ENCODE measurements at regions not wholly inside any gene's neighbourhood (a gene's known extent, or its start where the extent isn't known, plus 50 kb on each side); places are given as distances from the start of the nearest gene placed in this dataset.

DNA sequence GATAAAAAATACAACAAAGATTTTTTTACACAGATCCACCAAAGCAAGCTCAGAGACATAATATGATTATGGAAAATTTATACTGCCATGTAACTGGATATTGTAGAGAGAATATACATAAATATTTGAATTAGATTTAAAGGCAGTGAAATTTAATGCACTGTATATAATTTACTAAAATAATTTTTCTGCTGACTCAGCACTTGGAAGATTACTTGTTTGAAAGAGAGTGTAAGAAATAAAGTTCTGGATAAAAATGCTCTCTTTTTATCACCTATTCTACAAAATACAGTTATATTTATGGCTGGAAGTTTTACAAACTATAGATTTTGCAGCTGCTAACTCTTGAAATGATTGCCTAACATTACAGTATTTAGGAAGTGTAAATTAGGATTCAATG, 628.3 kb upstream of the CHORDC1 start:
- TF ChIP-seq EZH2 (IDR thresholded peaks at IDR 0.05; ENCODE audit: borderline replicate concordance, low read depth, low read length, severe bottlenecking), result no peak
- no peak for TF ChIP-seq JUN (IDR thresholded peaks at IDR 0.05; ENCODE audit: borderline replicate concordance, insufficient read depth, insufficient read length, low read depth)
- no peak for TF ChIP-seq POLR2AphosphoS5 (IDR thresholded peaks at IDR 0.05; ENCODE audit: insufficient read depth, low read depth, low read length)
- TF ChIP-seq FOS (IDR thresholded peaks at IDR 0.05; ENCODE audit: borderline replicate concordance, insufficient read depth, low read length), result no peak
- no peak for TF ChIP-seq MYC (IDR thresholded peaks at IDR 0.05; ENCODE audit: low read depth, low read length)
- no peak for TF ChIP-seq POLR2A (IDR thresholded peaks at IDR 0.05; ENCODE audit: low read depth, low read length)
- TF ChIP-seq, protein P1, sequence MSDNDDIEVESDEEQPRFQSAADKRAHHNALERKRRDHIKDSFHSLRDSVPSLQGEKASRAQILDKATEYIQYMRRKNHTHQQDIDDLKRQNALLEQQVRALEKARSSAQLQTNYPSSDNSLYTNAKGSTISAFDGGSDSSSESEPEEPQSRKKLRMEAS (IDR thresholded peaks at IDR 0.05; ENCODE audit: insufficient read depth, insufficient read length), result no peak
- H3K9me1 ChIP-seq (replicated peaks; ENCODE audit: control insufficient read depth, extremely low read depth, insufficient read depth, low read length), result no peaks in the 10 kb centered on the region
- H3K36me3 ChIP-seq (ENCODE audit: control insufficient read depth in 2 of 2, extremely low read depth in 1 of 2, insufficient read depth in 2 of 2, low read length in 2 of 2), result no peaks in the 10 kb centered on the region
- H2AFZ ChIP-seq (ENCODE audit: low read depth, low read length), result no peak overlapping the region
- H4K20me1 ChIP-seq (replicated peaks; ENCODE audit: control insufficient read depth, extremely low read depth, insufficient read depth, low read length), result no peaks in the 10 kb centered on the region
- H3K9me3 ChIP-seq (replicated peaks; ENCODE audit: control insufficient read depth, insufficient read depth, low read length), result no peaks in the 10 kb centered on the region
- no peak overlapping the region for H3K4me3 ChIP-seq (replicated peaks in 1 of 3; ENCODE audit: insufficient read depth in 1 of 3, low read depth in 1 of 3, low read length in 3 of 3)
- no peaks in the 10 kb centered on the region for H3K4me1 ChIP-seq (ENCODE audit: control insufficient read depth, extremely low read depth, insufficient read depth, low read length)
- no TSS peak for BruUV-seq (replicated peaks)
- no peak overlapping the region for H3K27ac ChIP-seq (ENCODE audit: insufficient read depth, low read depth, low read length)
- dilution Hi-C loops (cut with MboI; ENCODE audit: extremely low pct_ligation_motif_present, low sequenced_read_pairs) (no loop called here), intact Hi-C loops (cut with micrococcal nuclease) (no loop called here)
- CTCF ChIA-PET, result no interaction called here
- DNase-seq (ENCODE audit: low read depth, low spot score) (no peak), FAIRE-seq (no peak)
- no peak overlapping the region for H3K4me2 ChIP-seq (ENCODE audit: insufficient read depth, low read length)
- H3K27me3 ChIP-seq (ENCODE audit: control insufficient read depth in 2 of 2, insufficient read depth in 2 of 2, low read length in 2 of 2), result no peaks in the 10 kb centered on the region
- POLR2A ChIA-PET, result no interaction called here
- no peak overlapping the region for H3K9ac ChIP-seq (replicated peaks; ENCODE audit: extremely low read depth, insufficient read depth, low read length)
- no peaks in the 10 kb centered on the region for H3K79me2 ChIP-seq (ENCODE audit: control insufficient read depth, insufficient read depth, low read length)

DNA sequence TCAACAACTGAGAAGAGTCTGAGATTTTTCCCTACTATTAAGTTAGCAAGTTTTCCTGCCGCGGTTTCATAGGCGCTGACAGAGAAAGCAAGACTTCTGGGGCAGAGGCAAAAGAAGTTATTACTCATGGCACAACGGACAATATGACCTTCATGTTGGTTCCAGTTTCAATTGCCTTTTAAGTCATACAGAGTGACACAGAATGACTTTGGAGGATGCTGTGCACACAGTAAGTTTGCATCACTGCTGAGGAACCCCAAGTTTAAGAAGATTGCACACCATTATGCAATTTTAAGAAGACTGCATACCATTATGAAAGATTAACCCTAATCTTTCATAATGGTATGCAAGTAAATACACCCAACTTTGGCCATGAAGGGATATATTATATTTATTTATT, 626.5 kb upstream of the CHORDC1 start:
- dilution Hi-C loops (cut with MboI; ENCODE audit: extremely low pct_ligation_motif_present, low sequenced_read_pairs), result no loop called here
- Histone ChIP-seq H3K27ac (ENCODE audit: insufficient read depth, low read depth, low read length) (no peak overlapping the region), H3K36me3 (ENCODE audit: control insufficient read depth in 2 of 2, extremely low read depth in 1 of 2, insufficient read depth in 2 of 2, low read length in 2 of 2) (no peaks in the 10 kb centered on the region)

More for the DNA sequence above, 626.5 kb upstream of the CHORDC1 start:
- no peaks in the 10 kb centered on the region for H3K4me1 ChIP-seq (ENCODE audit: control insufficient read depth, extremely low read depth, insufficient read depth, low read length)
- H3K9me1 ChIP-seq (replicated peaks; ENCODE audit: control insufficient read depth, extremely low read depth, insufficient read depth, low read length), result no peaks in the 10 kb centered on the region
- intact Hi-C loops (cut with micrococcal nuclease), result no loop called here
- no peak overlapping the region for H3K4me3 ChIP-seq (replicated peaks in 1 of 3; ENCODE audit: insufficient read depth in 1 of 3, low read depth in 1 of 3, low read length in 3 of 3)
- H2AFZ ChIP-seq (ENCODE audit: low read depth, low read length), result no peak overlapping the region
- no TSS peak for BruUV-seq (replicated peaks)
- no peaks in the 10 kb centered on the region for H3K9me3 ChIP-seq (replicated peaks; ENCODE audit: control insufficient read depth, insufficient read depth, low read length)
- no peak overlapping the region for H3K9ac ChIP-seq (replicated peaks; ENCODE audit: extremely low read depth, insufficient read depth, low read length)
- no peak overlapping the region for H3K4me2 ChIP-seq (ENCODE audit: insufficient read depth, low read length)
- H3K79me2 ChIP-seq (ENCODE audit: control insufficient read depth, insufficient read depth, low read length), result no peaks in the 10 kb centered on the region
- CTCF ChIA-PET, result no interaction called here
- H3K27me3 ChIP-seq (ENCODE audit: control insufficient read depth in 2 of 2, insufficient read depth in 2 of 2, low read length in 2 of 2), result no peaks in the 10 kb centered on the region
- DNase-seq (ENCODE audit: low read depth, low spot score), result no peak
- FAIRE-seq, result no peak
- no peaks in the 10 kb centered on the region for H4K20me1 ChIP-seq (replicated peaks; ENCODE audit: control insufficient read depth, extremely low read depth, insufficient read depth, low read length)
- POLR2A ChIA-PET, result no interaction called here
- no peak for TF ChIP-seq POLR2A (IDR thresholded peaks at IDR 0.05; ENCODE audit: low read depth, low read length)
- no peak for TF ChIP-seq EZH2 (IDR thresholded peaks at IDR 0.05; ENCODE audit: borderline replicate concordance, low read depth, low read length, severe bottlenecking)
- TF ChIP-seq, protein P2, sequence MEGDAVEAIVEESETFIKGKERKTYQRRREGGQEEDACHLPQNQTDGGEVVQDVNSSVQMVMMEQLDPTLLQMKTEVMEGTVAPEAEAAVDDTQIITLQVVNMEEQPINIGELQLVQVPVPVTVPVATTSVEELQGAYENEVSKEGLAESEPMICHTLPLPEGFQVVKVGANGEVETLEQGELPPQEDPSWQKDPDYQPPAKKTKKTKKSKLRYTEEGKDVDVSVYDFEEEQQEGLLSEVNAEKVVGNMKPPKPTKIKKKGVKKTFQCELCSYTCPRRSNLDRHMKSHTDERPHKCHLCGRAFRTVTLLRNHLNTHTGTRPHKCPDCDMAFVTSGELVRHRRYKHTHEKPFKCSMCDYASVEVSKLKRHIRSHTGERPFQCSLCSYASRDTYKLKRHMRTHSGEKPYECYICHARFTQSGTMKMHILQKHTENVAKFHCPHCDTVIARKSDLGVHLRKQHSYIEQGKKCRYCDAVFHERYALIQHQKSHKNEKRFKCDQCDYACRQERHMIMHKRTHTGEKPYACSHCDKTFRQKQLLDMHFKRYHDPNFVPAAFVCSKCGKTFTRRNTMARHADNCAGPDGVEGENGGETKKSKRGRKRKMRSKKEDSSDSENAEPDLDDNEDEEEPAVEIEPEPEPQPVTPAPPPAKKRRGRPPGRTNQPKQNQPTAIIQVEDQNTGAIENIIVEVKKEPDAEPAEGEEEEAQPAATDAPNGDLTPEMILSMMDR (IDR thresholded peaks at IDR 0.05; ENCODE audit: extremely low read depth in 1 of 2, insufficient read depth in 1 of 2, low read depth in 1 of 2, low read length in 2 of 2), result no peak
- TF ChIP-seq GATA2 (IDR thresholded peaks at IDR 0.05; ENCODE audit: insufficient read depth, insufficient read length, low read depth, low read length), result no peak
- no peak for TF ChIP-seq JUN (IDR thresholded peaks at IDR 0.05; ENCODE audit: borderline replicate concordance, insufficient read depth, insufficient read length, low read depth)
- TF ChIP-seq FOS (IDR thresholded peaks at IDR 0.05; ENCODE audit: borderline replicate concordance, insufficient read depth, low read length), result no peak
- TF ChIP-seq POLR2AphosphoS5 (IDR thresholded peaks at IDR 0.05; ENCODE audit: insufficient read depth, low read depth, low read length), result no peak
- TF ChIP-seq, protein P1 (IDR thresholded peaks at IDR 0.05; ENCODE audit: insufficient read depth, insufficient read length), result no peak
- no peak for TF ChIP-seq MYC (IDR thresholded peaks at IDR 0.05; ENCODE audit: low read depth, low read length)

Measured in endothelial cell of umbilical vein (primary cell).